GM12878 (cell line): ENCODE measurements at regions not wholly inside any gene's neighbourhood (a gene's known extent, or its start where the extent isn't known, plus 50 kb on each side); places are given as distances from the start of the nearest gene placed in this dataset.

Experiments used
- ATAC-seq: fragments of 200-7000 bp; cut with Tn5 transposase; 3 replicates; pipeline ENCODE4 v1.9.1; 2020; ENCODE audit warnings: mild to moderate bottlenecking, moderate library complexity
- BruUV-seq: library from RNA; stranded (reverse); fragments of 400-500 nt; replicated peaks from 2 replicates; lab custom pipeline; 2021; lab: Mats Ljungman, UMichigan
- CTCF ChIA-PET: fragments of 300-600 bp; sonication (Branson Sonifier 250); formaldehyde crosslinking; extraction: SDS; loops from one replicate; lab custom pipeline; 2021; ENCODE audit warnings: inconsistent platforms; lab: Yijun Ruan, JAX
- POLR2A ChIA-PET: fragments of 350-600 bp; formaldehyde crosslinking; extraction: SDS; loops from one replicate; lab custom pipeline; 2021; ENCODE audit warnings: inconsistent platforms; lab: Charles Lee
- RAD21 ChIA-PET: fragments of 300-600 bp; sonication (Branson Sonifier 250); formaldehyde crosslinking; loops from one replicate; lab custom pipeline; 2023; ENCODE audit warnings: antibody characterized with exemption; ENCODE audit not compliant: unreplicated experiment; lab: Charles Lee
- SMC1A ChIA-PET: fragments of 300-600 bp; sonication (Branson Sonifier 250); formaldehyde crosslinking; loops from one replicate; lab custom pipeline; 2023; ENCODE audit not compliant: unreplicated experiment, uncharacterized antibody; lab: Charles Lee
- DNase-seq: peaks from one replicate; pipeline ENCODE4 v3.0.0-alpha.2; 2011; ENCODE audit warnings: low read depth, low spot score
- FAIRE-seq: peaks from 3 replicates; lab custom pipeline; 2011; peaks lifted over from hg19 to GRCh38; lab: Jason Lieb, UNC
- H2AFZ ChIP-seq: 2 replicates; pipeline ENCODE4 v1.6.0; 2011; ENCODE audit warnings: low read depth, low read length, control low read depth; ENCODE audit not compliant: control insufficient read depth
- H3K27ac ChIP-seq: 2 replicates; pipeline ENCODE4 v1.5.1; 2011; ENCODE audit warnings: control low read depth; ENCODE audit not compliant: control insufficient read depth, insufficient read depth
- H3K27me3 ChIP-seq, 2 experiments: replicated peaks in 1 of 2; 2 replicates each; pipeline versions ENCODE4 v1.6.0 to v1.6.1; 2011; ENCODE audit warnings: low read length in 1 of 2; ENCODE audit not compliant: control insufficient read depth in 2 of 2, insufficient read depth in 2 of 2
- H3K36me3 ChIP-seq, 2 experiments: 2 replicates each; pipeline ENCODE4 v1.5.1; 2011; ENCODE audit warnings: low read length in 1 of 2; ENCODE audit not compliant: control insufficient read depth in 2 of 2, insufficient read depth in 2 of 2
- H3K4me1 ChIP-seq: 2 replicates; pipeline ENCODE4 v1.6.1; 2011; ENCODE audit warnings: mild to moderate bottlenecking, low read length, moderate library complexity, mixed read lengths; ENCODE audit not compliant: control insufficient read depth, insufficient read depth
- H3K4me2 ChIP-seq: 2 replicates; pipeline ENCODE4 v1.6.0; 2011; ENCODE audit warnings: control low read depth; ENCODE audit not compliant: control insufficient read depth, insufficient read depth
- H3K4me3 ChIP-seq: fragments of 200-600 bp; sonication (generic); 2 replicates; pipeline ENCODE4 v1.5.1; 2016
- H3K79me2 ChIP-seq: 2 replicates; pipeline ENCODE4 v1.6.0; 2011; ENCODE audit warnings: low read length; ENCODE audit not compliant: control insufficient read depth, insufficient read depth
- H3K9ac ChIP-seq: 2 replicates; pipeline ENCODE4 v1.8.0; 2011; ENCODE audit warnings: low read length, control low read depth, mixed read lengths; ENCODE audit not compliant: control insufficient read depth, insufficient read depth
- H3K9me3 ChIP-seq: replicated peaks from 3 replicates; pipeline ENCODE4 v1.5.1; 2011; ENCODE audit warnings: mild to moderate bottlenecking, low read length; ENCODE audit not compliant: control insufficient read depth, insufficient read depth
- H4K20me1 ChIP-seq: 2 replicates; pipeline ENCODE4 v1.6.0; 2011; ENCODE audit not compliant: control insufficient read depth, insufficient read depth
- BMI1 ChIP-seq: fragments of 450-650 bp; IDR thresholded peaks from 2 replicates; pipeline ENCODE4 v1.6.1; 2016; ENCODE audit warnings: mild to moderate bottlenecking, moderate library complexity, borderline replicate concordance
- CEBPB ChIP-seq, 2 experiments: fragments of 150-350 bp in 1 of 2; IDR thresholded peaks; 2 replicates each; pipeline ENCODE4 v1.6.1; 2012 to 2014; ENCODE audit warnings: low read depth in 2 of 2, low read length in 2 of 2, borderline replicate concordance in 1 of 2, inconsistent platforms in 1 of 2
- GATAD2B ChIP-seq: fragments of 450-650 bp; conservative IDR thresholded peaks from 2 replicates; pipeline ENCODE4 v1.6.1; 2017; ENCODE audit warnings: low read depth, mild to moderate bottlenecking, moderate library complexity
- HDAC6 ChIP-seq: fragments of 200-600 bp; sonication (generic); IDR thresholded peaks from one replicate; pipeline ENCODE4 v1.8.0; 2017; ENCODE audit warnings: antibody characterized with exemption; ENCODE audit not compliant: unreplicated experiment
- HDGF ChIP-seq: fragments of 450-650 bp; IDR thresholded peaks from 2 replicates; pipeline ENCODE4 v1.6.1; 2016; ENCODE audit warnings: antibody characterized with exemption
- KAT2A ChIP-seq: conservative IDR thresholded peaks from 2 replicates; pipeline ENCODE4 v1.6.1; 2011; ENCODE audit warnings: low read depth, low read length; ENCODE audit not compliant: control insufficient read depth
- KDM1A ChIP-seq: fragments of 200-600 bp; sonication (generic); IDR thresholded peaks from 2 replicates; pipeline ENCODE4 v1.6.1; 2016; ENCODE audit warnings: borderline replicate concordance
- MEF2A ChIP-seq: IDR thresholded peaks from 2 replicates; pipeline ENCODE4 v1.6.1; 2011; ENCODE audit warnings: low read depth, mild to moderate bottlenecking, low read length, moderate library complexity; ENCODE audit not compliant: insufficient read depth
- NR2C1 ChIP-seq: fragments of 450-650 bp; IDR thresholded peaks from 2 replicates; pipeline ENCODE4 v1.6.1; 2017; ENCODE audit warnings: antibody characterized with exemption, mild to moderate bottlenecking, moderate library complexity
- PKNOX1 ChIP-seq: fragments of 450-650 bp; IDR thresholded peaks from 2 replicates; pipeline ENCODE4 v1.6.1; 2016; ENCODE audit warnings: mild to moderate bottlenecking
- RFX5 ChIP-seq: IDR thresholded peaks from 2 replicates; pipeline ENCODE4 v1.6.1; 2011; ENCODE audit warnings: low read depth, low read length, improper control_type of control experiment
- SIX5 ChIP-seq: IDR thresholded peaks from 2 replicates; pipeline ENCODE4 v1.6.1; 2011; ENCODE audit warnings: mild to moderate bottlenecking, low read depth, low read length, moderate library complexity; ENCODE audit not compliant: severe bottlenecking
- TCF12 ChIP-seq: IDR thresholded peaks from 2 replicates; pipeline ENCODE4 v1.6.1; 2011; ENCODE audit warnings: low read depth, mild to moderate bottlenecking, low read length
- ZNF207 ChIP-seq: fragments of 450-650 bp; IDR thresholded peaks from 2 replicates; pipeline ENCODE4 v1.6.1; 2014; ENCODE audit warnings: antibody characterized with exemption, mild to moderate bottlenecking, borderline replicate concordance
- WGBS: methylation state at CpG from one replicate; pipeline ENCODE4 v1.1.6; 2016; ENCODE audit warnings: low lambda C conversion rate; ENCODE audit not compliant: insufficient replicate concordance, insufficient coverage; ENCODE audit errors: missing lambda C conversion rate; 5-methylcytosine and 5-hydroxymethylcytosine counted together
- in situ Hi-C: fragments of 300-500 bp; cut with MboI; formaldehyde crosslinking; loops from 9 replicates; pipeline ENCODE4 v1.14.3; 2018; ENCODE audit warnings: mixed read lengths
- intact Hi-C: fragments of 100-400 bp; cut with micrococcal nuclease; formaldehyde crosslinking; loops from one replicate; pipeline ENCODE4 v1.14.2; 2022; ENCODE audit not compliant: unreplicated experiment

DNA sequence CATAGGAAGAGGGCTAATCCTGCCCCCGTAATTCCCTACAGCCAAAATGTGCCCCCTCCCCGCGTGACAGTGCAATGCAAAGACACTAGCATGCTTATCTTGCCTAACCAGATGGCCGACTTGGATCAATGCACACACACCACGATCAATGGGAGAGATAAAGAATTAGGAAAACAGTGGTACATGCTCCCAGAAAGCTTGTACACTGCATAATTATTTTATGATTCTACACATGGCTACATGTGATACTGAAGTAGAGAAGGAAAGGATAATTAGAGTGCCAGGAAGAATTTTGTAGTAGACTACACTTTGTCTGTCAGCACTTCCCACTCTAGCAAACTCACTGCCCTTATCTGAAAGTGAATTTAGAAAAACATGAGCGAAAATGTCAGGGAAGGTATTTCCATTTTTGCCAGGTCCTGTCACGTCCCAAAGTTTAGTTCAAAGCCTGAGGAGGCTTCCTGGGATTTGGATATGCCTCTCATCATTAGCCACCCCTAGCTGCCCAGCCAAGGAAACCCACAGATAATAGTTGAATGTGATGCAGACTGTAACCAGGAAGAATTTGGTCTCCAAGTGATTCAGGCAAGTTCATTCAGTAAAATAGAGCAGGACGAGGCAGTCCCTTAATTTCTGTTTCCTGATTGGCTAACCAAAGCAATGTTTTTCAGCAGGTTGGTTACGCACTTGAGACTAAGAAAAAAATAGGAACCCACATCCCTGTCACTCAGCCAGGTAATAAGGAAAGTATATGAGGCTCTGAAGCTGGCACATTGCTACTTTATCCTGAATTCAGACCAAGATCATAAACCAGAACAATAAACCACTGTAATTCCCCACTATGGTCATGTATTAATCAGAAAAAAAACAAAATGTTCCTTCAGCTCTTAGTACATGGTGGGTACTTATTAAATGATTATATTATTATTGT lies 199.6 kb upstream of the OTX2 start:
- in situ Hi-C loops (no loop called here), intact Hi-C loops (no loop called here)
- ChIA-PET RAD21 (no interaction called here), SMC1A (interaction anchor here (1.2 kb wide), 1 partner anchor 52 kb away, joined by 3 read pairs; no protein-coding TSS in a partner anchor), POLR2A (no interaction called here), CTCF (no interaction called here)
- Histone ChIP-seq H3K79me2 (no peaks in the 10 kb centered on the region), H4K20me1 (no peaks in the 10 kb centered on the region), H3K4me2 (no peak overlapping the region), H3K27me3 (no peaks in the 10 kb centered on the region), H3K9ac (no peak overlapping the region), H3K9me3 (no peaks in the 10 kb centered on the region), H3K4me1 (no peaks in the 10 kb centered on the region), H2AFZ (no peak overlapping the region), H3K27ac (no peak overlapping the region), H3K4me3 (no peak overlapping the region), H3K36me3 (no peaks in the 10 kb centered on the region)
- TF ChIP-seq PKNOX1: peak; percentile 26; the same call in 1 of the 2 replicates
- TF ChIP-seq RFX5: 0 out of 2 replicates have a peak, but pooled peaks have one; percentile 32
- TF ChIP-seq BMI1: no peak
- TF ChIP-seq MEF2A: no peak
- FAIRE-seq: no peak
- WGBS: 3% methylated on average over 9 of the region's 9 CpGs
- DNase-seq: no peak
- no peak for ATAC-seq
- BruUV-seq: no TSS peak

- Histone ChIP-seq H3K4me1 (no peaks in the 10 kb centered on the region), H3K9me3 (no peaks in the 10 kb centered on the region), H3K79me2 (no peaks in the 10 kb centered on the region), H2AFZ (no peak overlapping the region), H3K4me3 (no peak overlapping the region), H4K20me1 (no peaks in the 10 kb centered on the region), H3K27ac (no peak overlapping the region), H3K9ac (no peak overlapping the region), H3K36me3 (no peaks in the 10 kb centered on the region), H3K27me3 (no peaks in the 10 kb centered on the region), H3K4me2 (no peak overlapping the region)
- in situ Hi-C loops: no loop called here
- POLR2A ChIA-PET: interaction anchor here (0.5 kb wide), 1 partner anchor 10 kb away, joined by 4 read pairs; no protein-coding TSS in a partner anchor
- BruUV-seq: no TSS peak
- RAD21 ChIA-PET: no interaction called here
- 32% methylated on average over 3 of the region's 3 CpGs for WGBS
- CTCF ChIA-PET: no interaction called here
- ATAC-seq (no peak), DNase-seq (no peak), FAIRE-seq (no peak)
- SMC1A ChIA-PET: interaction anchor here (0.6 kb wide), 1 partner anchor 1315 kb away, joined by 3 read pairs; no protein-coding TSS in a partner anchor
- intact Hi-C loops: no loop called here
- TF ChIP-seq KAT2A (no peak), GATAD2B (no peak), BMI1 (no peak), TCF12 (no peak), CEBPB (IDR thresholded peaks at IDR 0.05; ENCODE audit: borderline replicate concordance in 1 of 2, low read depth in 2 of 2, low read length in 2 of 2) (no peak), SIX5 (no peak), NR2C1 (no peak), KDM1A (no peak), HDAC6 (no peak), ZNF207 (no peak), HDGF (no peak)
Measured at GRCh38 chr14:57008534-57008933, 198.3 kb upstream of the OTX2 start.
